GM11168 (cell line): ENCODE measurements at regions not wholly inside any gene's neighbourhood (a gene's known extent, or its start where the extent isn't known, plus 50 kb on each side); places are given as distances from the start of the nearest gene placed in this dataset.

Experiments
- in situ Hi-C: fragments of 300-500 bp; cut with MboI; formaldehyde crosslinking; loops from one replicate; pipeline ENCODE4 v1.12.0; 2022; ENCODE audit warnings: low sequenced_read_pairs; ENCODE audit not compliant: unreplicated experiment

- in situ Hi-C loops: no loop called here
Observed at GRCh38 chr15:62934236-62934971, 108.1 kb upstream of the TPM1 start.

- in situ Hi-C loops: no loop called here
Observed at GRCh38 chr15:62935300-62936081, 107.1 kb upstream of the TPM1 start.

GRCh38 chr15:62938825-62939224, 103.7 kb upstream of the TPM1 start:
- in situ Hi-C loops: no loop called here

- in situ Hi-C loops: no loop called here
Observed at GRCh38 chr15:62940093-62940754, 102.3 kb upstream of the TPM1 start.

- in situ Hi-C loops: no loop called here
Observed at GRCh38 chr15:62940755-62941361, 101.7 kb upstream of the TPM1 start.

GRCh38 chr15:62941699-62942098, 100.8 kb upstream of the TPM1 start:
- in situ Hi-C loops: no loop called here

- in situ Hi-C loops: no loop called here
Observed at GRCh38 chr15:62942428-62942827, 100.1 kb upstream of the TPM1 start.

- in situ Hi-C loops: no loop called here
Observed at GRCh38 chr15:62945063-62945462, 97.5 kb upstream of the TPM1 start.

- in situ Hi-C loops: no loop called here
Observed at GRCh38 chr15:62945760-62946159, 96.8 kb upstream of the TPM1 start.

- in situ Hi-C loops: no loop called here
Observed at GRCh38 chr15:62946940-62947339, 95.6 kb upstream of the TPM1 start.

- in situ Hi-C loops: no loop called here
Observed at GRCh38 chr15:62950462-62950931, 92.0 kb upstream of the TPM1 start.

GRCh38 chr15:62951481-62951880, 91.1 kb upstream of the TPM1 start:
- in situ Hi-C loops: no loop called here

GRCh38 chr15:62953021-62953420, 89.5 kb upstream of the TPM1 start:
- in situ Hi-C loops: no loop called here

GRCh38 chr15:62953496-62954045, 89.0 kb upstream of the TPM1 start:
- in situ Hi-C loops: no loop called here

GRCh38 chr15:62957130-62957529, 85.4 kb upstream of the TPM1 start:
- in situ Hi-C loops: no loop called here

- in situ Hi-C loops: no loop called here
Observed at GRCh38 chr15:62958528-62959363, 83.8 kb upstream of the TPM1 start.

GRCh38 chr15:62961134-62961533, 81.4 kb upstream of the TPM1 start:
- in situ Hi-C loops: no loop called here

GRCh38 chr15:62962101-62962995, 80.2 kb upstream of the TPM1 start:
- in situ Hi-C loops: no loop called here

- in situ Hi-C loops: no loop called here
Observed at GRCh38 chr15:62964251-62964650, 78.3 kb upstream of the TPM1 start.
